Vagina (tissue), 2 donors: ENCODE measurements at regions not wholly inside any gene's neighbourhood (a gene's known extent, or its start where the extent isn't known, plus 50 kb on each side); places are given as distances from the start of the nearest gene placed in this dataset.

Experiments used
- DNase-seq, 2 donors: peaks; one replicate each; pipeline ENCODE4 v3.0.0-alpha.2; 2017; ENCODE audit errors: extremely low spot score in 2 of 2
- H3K27ac ChIP-seq: fragments of 200-600 bp; sonication (generic); one replicate; pipeline ENCODE4 v1.5.1; 2019
- H3K27me3 ChIP-seq: fragments of 200-600 bp; sonication (generic); one replicate; pipeline ENCODE4 v1.5.1; 2019
- H3K36me3 ChIP-seq, 2 donors: fragments of 200-600 bp; sonication (generic); one replicate each; pipeline ENCODE4 v1.5.1; 2017 to 2019
- H3K4me1 ChIP-seq: fragments of 200-600 bp; sonication (generic); one replicate; pipeline ENCODE4 v1.5.1; 2019
- H3K4me3 ChIP-seq, 2 donors: fragments of 200-600 bp; sonication (generic); 1 replicate in 1 of 2; 2 replicates in 1 of 2; pipeline ENCODE4 v1.5.1; 2016 to 2019
- H3K9me3 ChIP-seq: fragments of 200-600 bp; sonication (generic); one replicate; pipeline ENCODE4 v1.5.1; 2019
- CTCF ChIP-seq, 3 experiments: fragments of 450-650 bp in 2 of 3; fragments of 200-600 bp in 1 of 3; sonication (generic) in 1 of 3; IDR thresholded peaks; one replicate each; pipeline ENCODE4 v1.5.1; 2017 to 2019; ENCODE audit warnings: antibody characterized with exemption in 3 of 3, mild to moderate bottlenecking in 2 of 3, moderate library complexity in 2 of 3
- POLR2A ChIP-seq, 2 donors: fragments of 450-650 bp; IDR thresholded peaks; one replicate each; pipeline ENCODE4 v1.6.1; 2017; ENCODE audit warnings: antibody characterized with exemption in 2 of 2, mild to moderate bottlenecking in 2 of 2, moderate library complexity in 2 of 2
- POLR2AphosphoS5 ChIP-seq, 2 donors: sonication (generic); formaldehyde crosslinking; IDR thresholded peaks; one replicate each; pipeline ENCODE4 v1.9.0; 2017; ENCODE audit warnings: antibody characterized with exemption in 2 of 2, mild to moderate bottlenecking in 2 of 2, low read depth in 1 of 2; ENCODE audit not compliant: insufficient read depth in 1 of 2
- intact Hi-C: fragments of 100-400 bp; cut with DNase I; formaldehyde crosslinking; loops from one replicate; pipeline ENCODE4 v1.15.1; 2023

- intact Hi-C loops: no loop called here
- Histone ChIP-seq H3K9me3 (no peaks in the 10 kb centered on the region), H3K27me3 (no peaks in the 10 kb centered on the region), H3K36me3 (no peaks in the 10 kb centered on the region), H3K4me1 (peaks cover 42% of the 10 kb centered on the region), H3K4me3 (no peak overlapping the region), H3K27ac (peak overlapping the region; percentile 71)
- TF ChIP-seq CTCF (IDR thresholded peaks at IDR 0.05): no peak
- TF ChIP-seq POLR2A (IDR thresholded peaks at IDR 0.05): no peak
- TF ChIP-seq POLR2AphosphoS5 (IDR thresholded peaks at IDR 0.05; ENCODE audit: insufficient read depth in 1 of 2, low read depth in 1 of 2): peak; percentile 32 to 61
- DNase-seq: no peak
Measured at GRCh38 chr11:34749666-34750659, 129.1 kb downstream of the EHF start.

GRCh38 chr11:34748036-34748435 lies 127.1 kb downstream of the EHF start:
- no peaks in the 10 kb centered on the region for H3K36me3 ChIP-seq
- H3K27me3 ChIP-seq: no peaks in the 10 kb centered on the region
- H3K9me3 ChIP-seq: no peaks in the 10 kb centered on the region
- intact Hi-C loops: no loop called here
- peaks cover 45% of the 10 kb centered on the region for H3K4me1 ChIP-seq
- TF ChIP-seq POLR2A (IDR thresholded peaks at IDR 0.05) (no peak), CTCF (IDR thresholded peaks at IDR 0.05) (no peak), POLR2AphosphoS5 (IDR thresholded peaks at IDR 0.05; ENCODE audit: insufficient read depth in 1 of 2, low read depth in 1 of 2) (no peak)
- DNase-seq: no peak
- no peak overlapping the region for H3K4me3 ChIP-seq
- H3K27ac ChIP-seq: no peak overlapping the region

- H3K36me3 ChIP-seq: no peaks in the 10 kb centered on the region
- H3K27ac ChIP-seq: no peak overlapping the region
- intact Hi-C loops: no loop called here
- no peaks in the 10 kb centered on the region for H3K9me3 ChIP-seq
- H3K27me3 ChIP-seq: no peaks in the 10 kb centered on the region
- peaks cover 45% of the 10 kb centered on the region for H3K4me1 ChIP-seq
- TF ChIP-seq POLR2A (IDR thresholded peaks at IDR 0.05) (no peak), POLR2AphosphoS5 (IDR thresholded peaks at IDR 0.05; ENCODE audit: insufficient read depth in 1 of 2, low read depth in 1 of 2) (no peak), CTCF (IDR thresholded peaks at IDR 0.05) (no peak)
- H3K4me3 ChIP-seq: no peak overlapping the region
- DNase-seq: no peak
Measured at GRCh38 chr11:34747251-34747650, 126.4 kb downstream of the EHF start.

GRCh38 chr11:34745195-34745594 lies 124.3 kb downstream of the EHF start:
- no peak for DNase-seq
- Histone ChIP-seq H3K36me3 (no peaks in the 10 kb centered on the region), H3K4me3 (no peak overlapping the region), H3K4me1 (peaks cover 25% of the 10 kb centered on the region), H3K27me3 (no peaks in the 10 kb centered on the region), H3K27ac (no peak overlapping the region), H3K9me3 (no peaks in the 10 kb centered on the region)
- TF ChIP-seq POLR2A (IDR thresholded peaks at IDR 0.05): no peak
- TF ChIP-seq POLR2AphosphoS5 (IDR thresholded peaks at IDR 0.05; ENCODE audit: insufficient read depth in 1 of 2, low read depth in 1 of 2): no peak
- TF ChIP-seq CTCF (IDR thresholded peaks at IDR 0.05): no peak
- intact Hi-C loops: no loop called here

- intact Hi-C loops: no loop called here
- no peak overlapping the region for H3K27ac ChIP-seq
- no peak for DNase-seq
- H3K36me3 ChIP-seq: no peaks in the 10 kb centered on the region
- TF ChIP-seq POLR2A (IDR thresholded peaks at IDR 0.05): no peak
- TF ChIP-seq POLR2AphosphoS5 (IDR thresholded peaks at IDR 0.05; ENCODE audit: insufficient read depth in 1 of 2, low read depth in 1 of 2): no peak
- TF ChIP-seq CTCF (IDR thresholded peaks at IDR 0.05): no peak
- no peaks in the 10 kb centered on the region for H3K27me3 ChIP-seq
- H3K9me3 ChIP-seq: no peaks in the 10 kb centered on the region
- peaks cover 23% of the 10 kb centered on the region for H3K4me1 ChIP-seq
- no peak overlapping the region for H3K4me3 ChIP-seq
Measured at GRCh38 chr11:34744511-34744910, 123.6 kb downstream of the EHF start.
